Cardiac muscle cell (in vitro differentiated cells and primary cell): ENCODE measurements at regions not wholly inside any gene's neighbourhood (a gene's known extent, or its start where the extent isn't known, plus 50 kb on each side); places are given as distances from the start of the nearest gene placed in this dataset.

Source experiments
- DNase-seq, 2 donors: peaks; one replicate each; pipeline versions ENCODE4 v3.0.0 to v3.0.0-alpha.2; 2010 to 2017; ENCODE audit warnings: low read depth in 1 of 2, low spot score in 1 of 2
- H3K27ac ChIP-seq: fragments of 200-600 bp; sonication (generic); 2 replicates; pipeline ENCODE4 v1.5.1; 2016
- H3K27me3 ChIP-seq: fragments of 200-600 bp; sonication (generic); 2 replicates; pipeline ENCODE4 v1.6.0; 2016; ENCODE audit warnings: control low read depth
- H3K36me3 ChIP-seq: fragments of 200-600 bp; sonication (generic); 2 replicates; pipeline ENCODE4 v1.5.1; 2016; ENCODE audit warnings: control low read depth
- H3K4me1 ChIP-seq: fragments of 200-600 bp; sonication (generic); 2 replicates; pipeline ENCODE4 v1.8.1; 2017; ENCODE audit warnings: low read depth, mild to moderate bottlenecking, mixed run types
- H3K4me3 ChIP-seq: fragments of 200-600 bp; sonication (generic); 2 replicates; pipeline ENCODE4 v1.5.1; 2016; ENCODE audit warnings: mild to moderate bottlenecking
- H3K9me3 ChIP-seq: fragments of 200-600 bp; sonication (generic); 2 replicates; pipeline ENCODE4 v1.5.1; 2017; ENCODE audit warnings: low read depth, mild to moderate bottlenecking, control low read depth
- CTCF ChIP-seq: IDR thresholded peaks from 2 replicates; pipeline ENCODE4 v1.5.1; 2012; ENCODE audit warnings: low read depth, mild to moderate bottlenecking, low read length

GRCh38 chr9:82923912-82924605, 138.9 kb downstream of the RASEF start:
- Histone ChIP-seq H3K9me3 (no peaks in the 10 kb centered on the region), H3K36me3 (no peaks in the 10 kb centered on the region), H3K27ac (no peak overlapping the region), H3K27me3 (peaks cover 11% of the 10 kb centered on the region), H3K4me3 (no peak overlapping the region), H3K4me1 (peaks cover 8% of the 10 kb centered on the region)
- TF ChIP-seq CTCF = no peak
- DNase-seq = no peak
